Stomach (tissue), 8 donors: ENCODE measurements at regions not wholly inside any gene's neighbourhood (a gene's known extent, or its start where the extent isn't known, plus 50 kb on each side); places are given as distances from the start of the nearest gene placed in this dataset.
"Not testable (repeated sequence)": the region's sequence is repeated elsewhere in the genome, so short reads cannot be mapped to it uniquely, and the experiment has no call there.

Experiments used
- DNase-seq, 2 donors: peaks; one replicate each; pipeline versions ENCODE4 v3.0.0 to v3.0.0-alpha.2; 2013 to 2019
- H3K27ac ChIP-seq, 5 donors: fragments of 200-600 bp in 4 of 5; sonication (generic) in 4 of 5; one replicate each; pipeline ENCODE4 v1.5.1; 2013 to 2019; ENCODE audit warnings: mild to moderate bottlenecking in 1 of 5, moderate library complexity in 1 of 5
- H3K27me3 ChIP-seq, 3 donors: fragments of 200-600 bp; sonication (generic); one replicate each; pipeline ENCODE4 v1.5.1; 2017 to 2019; ENCODE audit warnings: mixed run types in 1 of 3
- H3K36me3 ChIP-seq, 4 donors: fragments of 200-600 bp; sonication (generic); 1 replicate in 3 of 4; 2 replicates in 1 of 4; pipeline ENCODE4 v1.5.1; 2016 to 2019
- H3K4me1 ChIP-seq, 4 donors: fragments of 200-600 bp; sonication (generic); one replicate each; pipeline ENCODE4 v1.5.1; 2016 to 2019
- H3K4me3 ChIP-seq, 4 donors: fragments of 200-600 bp; sonication (generic) in 3 of 4; one replicate each; pipeline ENCODE4 v1.5.1; 2016 to 2019; ENCODE audit warnings: mild to moderate bottlenecking in 1 of 4
- H3K9me3 ChIP-seq, 4 donors: fragments of 200-600 bp; sonication (generic); one replicate each; pipeline ENCODE4 v1.5.1; 2016 to 2019
- CTCF ChIP-seq, 7 experiments: fragments of 450-650 bp in 4 of 7; fragments of 200-600 bp in 3 of 7; sonication (generic) in 3 of 7; IDR thresholded peaks; one replicate each; pipeline ENCODE4 v1.5.1; 2016 to 2019; ENCODE audit warnings: antibody characterized with exemption in 7 of 7, control low read depth in 2 of 7, mild to moderate bottlenecking in 1 of 7
- EP300 ChIP-seq: sonication (generic); formaldehyde crosslinking; IDR thresholded peaks from one replicate; pipeline ENCODE4 v1.6.1; 2017; ENCODE audit warnings: antibody characterized with exemption
- POLR2A ChIP-seq, 4 donors: fragments of 450-650 bp; IDR thresholded peaks; one replicate each; pipeline ENCODE4 v1.6.1; 2016; ENCODE audit warnings: antibody characterized with exemption in 4 of 4, control low read depth in 2 of 4, mild to moderate bottlenecking in 1 of 4, moderate library complexity in 1 of 4
- POLR2AphosphoS5 ChIP-seq, 3 donors: sonication (generic); formaldehyde crosslinking; IDR thresholded peaks; one replicate each; pipeline ENCODE4 v1.6.1; 2016; ENCODE audit warnings: antibody characterized with exemption in 3 of 3
- WGBS, 5 donors: extraction: QIAGEN DNeasy Blood & Tissue Kit in 3 of 5; methylation state at CpG; one replicate each; pipeline versions ENCODE4 v1.1.5 to v1.1.7; 2013 to 2018; 5-methylcytosine and 5-hydroxymethylcytosine counted together
- intact Hi-C: fragments of 100-400 bp; cut with DNase I; formaldehyde crosslinking; loops from one replicate; pipeline ENCODE4 v1.15.1; 2023; ENCODE audit warnings: low total_unique reads
- donor health status: healthy with polysubstance abuse.
- donor health status: Bipolar disorder and iron deficiency.
- donor health status: healthy.

GRCh38 chr12:91249054-91249453 lies 66.4 kb upstream of the DCN start:
- no peak for TF ChIP-seq EP300
- TF ChIP-seq CTCF (IDR thresholded peaks at IDR 0.05) = no peak
- no peak for TF ChIP-seq POLR2AphosphoS5 (IDR thresholded peaks at IDR 0.05)
- TF ChIP-seq POLR2A (IDR thresholded peaks at IDR 0.05) = no peak
- Histone ChIP-seq H3K4me1 (no peaks in the 10 kb centered on the region), H3K27me3 (no peaks in the 10 kb centered on the region), H3K36me3 (no peaks in the 10 kb centered on the region), H3K4me3 (no peak overlapping the region), H3K9me3 (no peaks in the 10 kb centered on the region), H3K27ac (peak overlapping the region in 1 of 5 donors; percentile 66)
- DNase-seq = no peak
- 77 to 90% (median 83%) methylated on average over 1 of the region's 1 CpG for WGBS, 5 donors
- intact Hi-C loops = no loop called here

- H3K4me1 ChIP-seq, H3K9me3 ChIP-seq, DNase-seq, H3K27ac ChIP-seq, H3K36me3 ChIP-seq, H3K4me3 ChIP-seq, intact Hi-C loops, H3K27me3 ChIP-seq: not testable (repeated sequence)
- 84 to 88% (median 85%) methylated on average over 5 to 6 of the region's 6 CpGs for WGBS, 5 donors
Measured at GRCh38 chr12:91243177-91243576, 60.6 kb upstream of the DCN start.

GRCh38 chr12:91241756-91242155 lies 59.1 kb upstream of the DCN start:
- Histone ChIP-seq H3K4me1 (no peaks in the 10 kb centered on the region), H3K36me3 (no peaks in the 10 kb centered on the region), H3K9me3 (no peaks in the 10 kb centered on the region), H3K27ac (no peak overlapping the region), H3K4me3 (no peak overlapping the region), H3K27me3 (no peaks in the 10 kb centered on the region)
- 90 to 95% (median 92%) methylated on average over 2 of the region's 2 CpGs for WGBS, 5 donors
- intact Hi-C loops = no loop called here
- no peak for TF ChIP-seq EP300
- no peak for TF ChIP-seq POLR2AphosphoS5 (IDR thresholded peaks at IDR 0.05)
- TF ChIP-seq CTCF (IDR thresholded peaks at IDR 0.05) = no peak
- TF ChIP-seq POLR2A (IDR thresholded peaks at IDR 0.05) = no peak
- no peak for DNase-seq

- Histone ChIP-seq H3K4me3 (no peak overlapping the region), H3K36me3 (no peaks in the 10 kb centered on the region), H3K27ac (no peak overlapping the region), H3K9me3 (no peaks in the 10 kb centered on the region), H3K4me1 (no peaks in the 10 kb centered on the region), H3K27me3 (no peaks in the 10 kb centered on the region)
- 58 to 71% (median 63%) methylated on average over 4 of the region's 4 CpGs for WGBS, 5 donors
- peak in 1 of 2 donors; percentile 50 for DNase-seq
- TF ChIP-seq CTCF (IDR thresholded peaks at IDR 0.05) (no peak), POLR2AphosphoS5 (IDR thresholded peaks at IDR 0.05) (no peak), POLR2A (IDR thresholded peaks at IDR 0.05) (no peak), EP300 (no peak)
- intact Hi-C loops = no loop called here
Measured at GRCh38 chr12:91240386-91241095, 57.9 kb upstream of the DCN start.

GRCh38 chr12:91239481-91239880 lies 56.9 kb upstream of the DCN start:
- Histone ChIP-seq H3K9me3 (no peaks in the 10 kb centered on the region), H3K36me3 (no peaks in the 10 kb centered on the region), H3K4me3 (no peak overlapping the region), H3K27me3 (no peaks in the 10 kb centered on the region), H3K4me1 (no peaks in the 10 kb centered on the region), H3K27ac (no peak overlapping the region)
- WGBS, 5 donors = 51 to 74% (median 66%) methylated on average over 3 of the region's 3 CpGs
- intact Hi-C loops = no loop called here
- TF ChIP-seq EP300 (no peak), POLR2A (IDR thresholded peaks at IDR 0.05) (no peak), CTCF (IDR thresholded peaks at IDR 0.05) (no peak), POLR2AphosphoS5 (IDR thresholded peaks at IDR 0.05) (no peak)
- DNase-seq = peak in 1 of 2 donors; percentile 71
